ENCODE measurements at regions not wholly inside any gene's neighbourhood (a gene's known extent, or its start where the extent isn't known, plus 50 kb on each side); places are given as distances from the start of the nearest gene placed in this dataset.

- no peak for DNase-seq (ENCODE audit: low read depth in 1 of 2, low spot score in 1 of 2)
Measured at GRCh38 chr9:26325444-26325829, 567.2 kb downstream of the CAAP1 start.

- DNase-seq (ENCODE audit: low read depth in 1 of 2, low spot score in 1 of 2): no peak
Measured at GRCh38 chr9:26324786-26325443, 567.7 kb downstream of the CAAP1 start.

- no peak for DNase-seq (ENCODE audit: low read depth in 1 of 2, low spot score in 1 of 2)
Measured at GRCh38 chr9:26321935-26322334, 570.7 kb downstream of the CAAP1 start.

GRCh38 chr9:26319859-26320258, 572.7 kb downstream of the CAAP1 start:
- DNase-seq (ENCODE audit: low read depth in 1 of 2, low spot score in 1 of 2): no peak

- DNase-seq (ENCODE audit: low read depth in 1 of 2, low spot score in 1 of 2): no peak
Measured at GRCh38 chr9:26313108-26313507, 579.5 kb downstream of the CAAP1 start.

GRCh38 chr9:26311463-26311995, 581.1 kb downstream of the CAAP1 start:
- DNase-seq (ENCODE audit: low read depth in 1 of 2, low spot score in 1 of 2): no peak

- no peak for DNase-seq (ENCODE audit: low read depth in 1 of 2, low spot score in 1 of 2)
Measured at GRCh38 chr9:26310294-26310693, 582.3 kb downstream of the CAAP1 start.

GRCh38 chr9:26308328-26308727, 584.3 kb downstream of the CAAP1 start:
- DNase-seq (ENCODE audit: low read depth in 1 of 2, low spot score in 1 of 2): no peak

GRCh38 chr9:26301659-26302058, 590.9 kb downstream of the CAAP1 start:
- DNase-seq (ENCODE audit: low read depth in 1 of 2, low spot score in 1 of 2): no peak

- DNase-seq (ENCODE audit: low read depth in 1 of 2, low spot score in 1 of 2): no peak
Measured at GRCh38 chr9:26301046-26301445, 591.6 kb downstream of the CAAP1 start.

- no peak for DNase-seq (ENCODE audit: low read depth in 1 of 2, low spot score in 1 of 2)
Measured at GRCh38 chr9:26296910-26297572, 595.6 kb downstream of the CAAP1 start.

- DNase-seq (ENCODE audit: low read depth in 1 of 2, low spot score in 1 of 2): no peak
Measured at GRCh38 chr9:26292943-26293342, 599.7 kb downstream of the CAAP1 start.

GRCh38 chr9:26271495-26272122, 593.4 kb upstream of the TUSC1 start:
- no peak for DNase-seq (ENCODE audit: low read depth in 1 of 2, low spot score in 1 of 2)

GRCh38 chr9:26266146-26266793, 588.0 kb upstream of the TUSC1 start:
- no peak for DNase-seq (ENCODE audit: low read depth in 1 of 2, low spot score in 1 of 2)

- DNase-seq (ENCODE audit: low read depth in 1 of 2, low spot score in 1 of 2): no peak
Measured at GRCh38 chr9:26264709-26265601, 586.7 kb upstream of the TUSC1 start.

GRCh38 chr9:26263478-26263877, 585.2 kb upstream of the TUSC1 start:
- no peak for DNase-seq (ENCODE audit: low read depth in 1 of 2, low spot score in 1 of 2)

GRCh38 chr9:26262421-26263107, 584.3 kb upstream of the TUSC1 start:
- no peak for DNase-seq (ENCODE audit: low read depth in 1 of 2, low spot score in 1 of 2)

GRCh38 chr9:26261503-26262330, 583.5 kb upstream of the TUSC1 start:
- DNase-seq (ENCODE audit: low read depth in 1 of 2, low spot score in 1 of 2): no peak

- no peak for DNase-seq (ENCODE audit: low read depth in 1 of 2, low spot score in 1 of 2)
Measured at GRCh38 chr9:26260238-26260637, 582.0 kb upstream of the TUSC1 start.
